IMR-90 (cell line): ENCODE measurements at regions not wholly inside any gene's neighbourhood (a gene's known extent, or its start where the extent isn't known, plus 50 kb on each side); places are given as distances from the start of the nearest gene placed in this dataset.

Experiments
- ATAC-seq: fragments of 200-7000 bp; cut with Tn5 transposase; 2 replicates; pipeline ENCODE4 v1.9.1; 2020; ENCODE audit warnings: low read depth, mild to moderate bottlenecking, moderate library complexity
- BruUV-seq: library from RNA; stranded (reverse); fragments of 400-500 nt; replicated peaks from 2 replicates; lab custom pipeline; 2021; lab: Mats Ljungman, UMichigan
- CTCF ChIA-PET: fragments of 300-600 bp; formaldehyde crosslinking; extraction: SDS; loops from one replicate; lab custom pipeline; 2021; ENCODE audit warnings: antibody characterized with exemption; lab: Yijun Ruan, JAX
- POLR2A ChIA-PET: fragments of 300-600 bp; sonication (Branson Sonifier 250); formaldehyde crosslinking; loops from one replicate; lab custom pipeline; 2022; ENCODE audit warnings: antibody characterized with exemption; ENCODE audit not compliant: unreplicated experiment; lab: Charles Lee
- DNase-seq: peaks from one replicate; pipeline ENCODE4 v3.0.0; 2013
- H2AFZ ChIP-seq: replicated peaks from 2 replicates; pipeline ENCODE3; 2013; ENCODE audit warnings: low read length, mild to moderate bottlenecking; ENCODE audit not compliant: poor library complexity
- H2AK5ac ChIP-seq: 2 replicates; pipeline ENCODE4 v1.6.1; 2013; ENCODE audit warnings: low read depth, low read length, inconsistent platforms
- H2AK9ac ChIP-seq: replicated peaks from 2 replicates; pipeline ENCODE3; 2013; ENCODE audit warnings: mild to moderate bottlenecking, low read depth, low read length, moderate library complexity; ENCODE audit not compliant: poor library complexity
- H2BK120ac ChIP-seq: 2 replicates; pipeline ENCODE4 v1.6.1; 2013; ENCODE audit warnings: low read depth, low read length, inconsistent platforms
- H2BK15ac ChIP-seq: 3 replicates; pipeline ENCODE4 v1.6.1; 2013; ENCODE audit warnings: low read depth, low read length, inconsistent platforms
- H2BK20ac ChIP-seq: 2 replicates; pipeline ENCODE4 v1.6.1; 2013; ENCODE audit warnings: low read depth, mild to moderate bottlenecking, inconsistent platforms, low read length, moderate library complexity
- H2BK5ac ChIP-seq: 2 replicates; pipeline ENCODE4 v1.6.1; 2013; ENCODE audit warnings: mild to moderate bottlenecking, low read depth, low read length, inconsistent platforms; ENCODE audit not compliant: poor library complexity, severe bottlenecking
- H3K14ac ChIP-seq: replicated peaks from 2 replicates; pipeline ENCODE4 v1.6.1; 2013; ENCODE audit warnings: low read depth, low read length, inconsistent platforms
- H3K18ac ChIP-seq: 2 replicates; pipeline ENCODE4 v1.6.1; 2013; ENCODE audit warnings: low read depth, low read length, control low read depth
- H3K23ac ChIP-seq: 2 replicates; pipeline ENCODE4 v1.6.1; 2013; ENCODE audit warnings: low read depth, low read length, inconsistent platforms
- H3K27ac ChIP-seq: 2 replicates; pipeline ENCODE4 v1.5.1; 2013; ENCODE audit warnings: mild to moderate bottlenecking, control low read depth, low read length; ENCODE audit not compliant: insufficient read depth
- H3K27me3 ChIP-seq: 2 replicates; pipeline ENCODE4 v1.6.1; 2013; ENCODE audit warnings: low read length; ENCODE audit not compliant: control insufficient read depth, insufficient read depth
- H3K36me3 ChIP-seq: 2 replicates; pipeline ENCODE4 v1.6.1; 2013; ENCODE audit warnings: low read length, mixed read lengths; ENCODE audit not compliant: control insufficient read depth, insufficient read depth
- H3K4ac ChIP-seq: 2 replicates; pipeline ENCODE4 v1.6.1; 2013; ENCODE audit warnings: low read depth, low read length, inconsistent platforms
- H3K4me1 ChIP-seq: 2 replicates; pipeline ENCODE4 v1.6.1; 2013; ENCODE audit warnings: low read length, mixed read lengths; ENCODE audit not compliant: control insufficient read depth, insufficient read depth
- H3K4me2 ChIP-seq: 2 replicates; pipeline ENCODE4 v1.6.1; 2013; ENCODE audit warnings: low read depth, mild to moderate bottlenecking, control low read depth, low read length, moderate library complexity
- H3K4me3 ChIP-seq: 2 replicates; pipeline ENCODE4 v1.5.1; 2013; ENCODE audit warnings: low read depth, mild to moderate bottlenecking, control low read depth, low read length, moderate library complexity; ENCODE audit not compliant: insufficient read depth
- H3K56ac ChIP-seq: 2 replicates; pipeline ENCODE4 v1.6.1; 2013; ENCODE audit warnings: low read length, inconsistent platforms; ENCODE audit not compliant: insufficient read depth; ENCODE audit errors: extremely low read depth
- H3K79me1 ChIP-seq, 2 experiments: 2 replicates each; pipeline ENCODE4 v1.6.1; 2013; ENCODE audit warnings: low read length in 2 of 2, inconsistent platforms in 1 of 2, low read depth in 1 of 2
- H3K9ac ChIP-seq: 2 replicates; pipeline ENCODE4 v1.6.1; 2013; ENCODE audit warnings: low read depth, low read length, control low read depth
- H3K9me1 ChIP-seq: 2 replicates; pipeline ENCODE4 v1.6.1; 2013; ENCODE audit warnings: low read length, inconsistent platforms; ENCODE audit not compliant: insufficient read depth
- H3K9me3 ChIP-seq: 2 replicates; pipeline ENCODE4 v1.6.1; 2013; ENCODE audit warnings: low read length; ENCODE audit not compliant: control insufficient read depth, insufficient read depth
- H4K20me1 ChIP-seq: 2 replicates; pipeline ENCODE4 v1.6.1; 2013; ENCODE audit warnings: low read length, inconsistent platforms; ENCODE audit not compliant: insufficient read depth
- H4K5ac ChIP-seq: 2 replicates; pipeline ENCODE4 v1.6.1; 2013; ENCODE audit warnings: mild to moderate bottlenecking, low read depth, low read length, control low read depth
- H4K8ac ChIP-seq, 2 experiments: 2 replicates each; pipeline ENCODE4 v1.6.1; 2013; ENCODE audit warnings: low read depth in 2 of 2, low read length in 2 of 2, control low read depth in 1 of 2, inconsistent platforms in 1 of 2
- H4K91ac ChIP-seq: 2 replicates; pipeline ENCODE4 v1.6.1; 2013; ENCODE audit warnings: low read depth, low read length, inconsistent platforms; ENCODE audit not compliant: insufficient read depth
- BHLHE40 ChIP-seq: fragments of 150-350 bp; IDR thresholded peaks from 2 replicates; pipeline ENCODE4 v1.6.1; 2016; ENCODE audit warnings: mild to moderate bottlenecking, low read depth, low read length
- CEBPB ChIP-seq: IDR thresholded peaks from 2 replicates; pipeline ENCODE4 v1.6.1; 2012; ENCODE audit warnings: low read depth, low read length, improper control_type of control experiment
- CHD1 ChIP-seq: IDR thresholded peaks from 2 replicates; pipeline ENCODE4 v1.6.1; 2012; ENCODE audit warnings: low read depth, low read length, improper control_type of control experiment
- CTCF ChIP-seq: conservative IDR thresholded peaks from 2 replicates; pipeline ENCODE4 v1.5.1; 2012; ENCODE audit warnings: mild to moderate bottlenecking, low read depth, low read length, improper control_type of control experiment
- FOS ChIP-seq: fragments of 150-350 bp; IDR thresholded peaks from 2 replicates; pipeline ENCODE4 v1.6.1; 2016; ENCODE audit warnings: low read depth, low read length
- MAFK ChIP-seq: IDR thresholded peaks from 2 replicates; pipeline ENCODE4 v1.6.1; 2012; ENCODE audit warnings: low read depth, low read length, improper control_type of control experiment
- MAZ ChIP-seq: IDR thresholded peaks from 2 replicates; pipeline ENCODE4 v1.6.1; 2012; ENCODE audit warnings: low read depth, mild to moderate bottlenecking, low read length, improper control_type of control experiment, moderate library complexity, borderline replicate concordance
- MXI1 ChIP-seq: IDR thresholded peaks from 2 replicates; pipeline ENCODE4 v1.6.1; 2012; ENCODE audit warnings: low read depth, mild to moderate bottlenecking, low read length, moderate library complexity, borderline replicate concordance
- NFE2L2 ChIP-seq: fragments of 150-350 bp; IDR thresholded peaks from 2 replicates; pipeline ENCODE4 v1.6.1; 2016; ENCODE audit warnings: low read depth, mild to moderate bottlenecking, low read length
- POLR2A ChIP-seq: IDR thresholded peaks from 2 replicates; pipeline ENCODE4 v1.6.1; 2012; ENCODE audit warnings: mild to moderate bottlenecking, low read depth, low read length
- RAD21 ChIP-seq: IDR thresholded peaks from 2 replicates; pipeline ENCODE4 v1.6.1; 2012; ENCODE audit warnings: low read length, improper control_type of control experiment
- RCOR1 ChIP-seq: IDR thresholded peaks from 2 replicates; pipeline ENCODE4 v1.6.1; 2012; ENCODE audit warnings: mild to moderate bottlenecking, low read length, improper control_type of control experiment; ENCODE audit not compliant: insufficient replicate concordance
- RFX5 ChIP-seq: IDR thresholded peaks from 2 replicates; pipeline ENCODE4 v1.8.0; 2012; ENCODE audit warnings: low read depth, mild to moderate bottlenecking, low read length, moderate library complexity
- SMC3 ChIP-seq: fragments of 150-350 bp; IDR thresholded peaks from 2 replicates; pipeline ENCODE4 v1.6.1; 2016; ENCODE audit warnings: low read depth, mild to moderate bottlenecking, antibody characterized with exemption, low read length, moderate library complexity
- WGBS, 2 experiments: methylation state at CpG; one replicate each; pipeline versions ENCODE4 v1.1.5 to v1.1.7; 2013; ENCODE audit warnings: missing lambda C conversion rate in 2 of 2; ENCODE audit not compliant: insufficient read length in 1 of 2; ENCODE audit errors: extremely low coverage in 2 of 2; 5-methylcytosine and 5-hydroxymethylcytosine counted together
- dilution Hi-C: fragments of 300-500 bp; cut with HindIII; formaldehyde crosslinking; loops from one replicate; pipeline ENCODE4 v1.14.3; 2018; ENCODE audit warnings: low sequenced_read_pairs; ENCODE audit not compliant: unreplicated experiment
- in situ Hi-C: fragments of 300-500 bp; cut with MboI; formaldehyde crosslinking; loops from 3 replicates; pipeline ENCODE4 v1.14.3; 2019; ENCODE audit warnings: low sequenced_read_pairs, inconsistent platforms, mixed read lengths
- intact Hi-C: fragments of 100-400 bp; cut with micrococcal nuclease; formaldehyde crosslinking; loops from 2 replicates; pipeline ENCODE4 v1.10.0; 2022
- TF ChIP-seq, protein P1 (sequence below): fragments of 150-350 bp; IDR thresholded peaks from 2 replicates; pipeline ENCODE4 v1.6.1; 2016; ENCODE audit warnings: low read depth, mild to moderate bottlenecking, low read length, moderate library complexity, borderline replicate concordance

- H2BK5ac ChIP-seq, result no peak overlapping the region
- TF ChIP-seq CTCF (no peak), RCOR1 (no peak), NFE2L2 (no peak), BHLHE40 (no peak), MXI1 (no peak), CHD1 (no peak), CEBPB (no peak), POLR2A (no peak), MAFK (no peak), RAD21 (no peak), FOS (no peak), MAZ (no peak), RFX5 (no peak), SMC3 (no peak)
- TF ChIP-seq, protein P1, sequence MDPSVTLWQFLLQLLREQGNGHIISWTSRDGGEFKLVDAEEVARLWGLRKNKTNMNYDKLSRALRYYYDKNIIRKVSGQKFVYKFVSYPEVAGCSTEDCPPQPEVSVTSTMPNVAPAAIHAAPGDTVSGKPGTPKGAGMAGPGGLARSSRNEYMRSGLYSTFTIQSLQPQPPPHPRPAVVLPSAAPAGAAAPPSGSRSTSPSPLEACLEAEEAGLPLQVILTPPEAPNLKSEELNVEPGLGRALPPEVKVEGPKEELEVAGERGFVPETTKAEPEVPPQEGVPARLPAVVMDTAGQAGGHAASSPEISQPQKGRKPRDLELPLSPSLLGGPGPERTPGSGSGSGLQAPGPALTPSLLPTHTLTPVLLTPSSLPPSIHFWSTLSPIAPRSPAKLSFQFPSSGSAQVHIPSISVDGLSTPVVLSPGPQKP, result no peak
- H3K9me3 ChIP-seq, result no peaks in the 10 kb centered on the region
- H3K14ac ChIP-seq, result peak overlapping the region; percentile 22; the same call in 1 of the 2 replicates
- BruUV-seq, result no TSS peak
- H3K4ac ChIP-seq, result no peak overlapping the region
- H3K79me1 ChIP-seq, result peaks cover 9 to 13% of the 10 kb centered on the region in 2 experiments; a peak in 2 of 4 replicates
- H2BK20ac ChIP-seq, result no peak overlapping the region
- H3K23ac ChIP-seq, result no peak overlapping the region
- intact Hi-C loops, result no loop called here
- no peak overlapping the region for H3K27ac ChIP-seq
- no peak overlapping the region for H2AK9ac ChIP-seq
- peak; percentile 28 for DNase-seq
- dilution Hi-C loops, result no loop called here
- H4K5ac ChIP-seq, result no peak overlapping the region
- H3K36me3 ChIP-seq, result no peaks in the 10 kb centered on the region
- H3K4me2 ChIP-seq, result no peak overlapping the region
- no peak overlapping the region for H3K18ac ChIP-seq
- H4K91ac ChIP-seq, result no peak overlapping the region
- no peak overlapping the region for H2BK120ac ChIP-seq
- no CpG with 5 or more reads among the region's 1 CpG for WGBS, 2 experiments
- no peaks in the 10 kb centered on the region for H3K4me1 ChIP-seq
- H2AFZ ChIP-seq, result no peak overlapping the region
- ChIA-PET CTCF (interaction anchor here (0.6 to 1.2 kb wide), 2 partner anchors 10 to 288 kb away, joined by 3 read pairs; no protein-coding TSS in a partner anchor), POLR2A (no interaction called here)
- no peak overlapping the region for H3K56ac ChIP-seq
- H4K20me1 ChIP-seq, result no peaks in the 10 kb centered on the region
- no peaks in the 10 kb centered on the region for H3K27me3 ChIP-seq
- no peak overlapping the region for H4K8ac ChIP-seq
- no peak overlapping the region for H3K9ac ChIP-seq
- H2BK15ac ChIP-seq, result no peak overlapping the region
- ATAC-seq, result no peak
- no peaks in the 10 kb centered on the region for H3K9me1 ChIP-seq
- in situ Hi-C loops, result no loop called here
- no peak overlapping the region for H3K4me3 ChIP-seq
- no peak overlapping the region for H2AK5ac ChIP-seq
These were observed 199.4 kb downstream of the ZEB2 start for GRCh38 chr2:144320491-144320890.
